NCI-H1436 (cell line): ENCODE measurements at regions not wholly inside any gene's neighbourhood (a gene's known extent, or its start where the extent isn't known, plus 50 kb on each side); places are given as distances from the start of the nearest gene placed in this dataset.

Experiments used
- DNase-seq: peaks from one replicate; lab custom pipeline; 2025; lab: John Stamatoyannopoulos, UW

DNA sequence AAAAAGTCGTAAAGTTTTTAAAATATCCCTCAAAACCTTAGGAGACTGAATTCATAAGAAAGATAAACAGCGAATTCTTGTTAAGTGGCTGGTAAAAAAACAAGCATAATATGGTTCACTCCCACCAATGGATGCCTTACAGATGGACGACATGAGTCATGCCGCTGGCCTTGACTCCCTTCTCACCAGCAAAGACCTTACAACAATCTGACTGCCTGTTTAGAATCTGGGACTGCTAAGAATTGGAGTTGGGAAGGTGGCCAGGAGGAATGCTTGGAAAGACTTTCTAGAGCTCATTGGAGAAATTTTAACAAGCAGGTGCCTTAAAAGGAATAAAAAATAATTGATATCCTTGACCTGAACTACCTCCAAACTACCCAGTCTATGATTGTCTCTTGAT, 206.9 kb upstream of the FMN2 start:
- DNase-seq = no peak

DNA sequence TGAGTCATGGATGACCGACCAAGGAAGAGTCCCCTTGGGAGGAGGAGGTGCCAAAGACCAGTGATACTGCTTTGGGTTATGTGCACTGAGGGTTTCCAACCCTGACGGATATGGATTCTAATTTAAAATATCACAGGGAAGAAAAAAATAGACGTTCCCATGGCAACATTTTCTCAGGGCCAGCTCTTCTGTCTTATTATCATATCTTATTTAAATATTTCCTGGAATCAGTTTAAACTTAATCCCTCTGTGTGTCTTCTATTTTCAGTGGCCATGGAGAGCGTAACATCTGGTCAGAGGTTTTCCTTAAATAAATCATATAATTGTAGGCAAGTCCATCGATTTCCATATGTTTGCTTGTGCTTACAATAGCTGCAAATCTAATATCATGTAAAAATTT, 205.4 kb upstream of the FMN2 start:
- no peak for DNase-seq

GRCh38 chr1:239888639-239889038, 203.0 kb upstream of the FMN2 start:
- no peak for DNase-seq

DNA sequence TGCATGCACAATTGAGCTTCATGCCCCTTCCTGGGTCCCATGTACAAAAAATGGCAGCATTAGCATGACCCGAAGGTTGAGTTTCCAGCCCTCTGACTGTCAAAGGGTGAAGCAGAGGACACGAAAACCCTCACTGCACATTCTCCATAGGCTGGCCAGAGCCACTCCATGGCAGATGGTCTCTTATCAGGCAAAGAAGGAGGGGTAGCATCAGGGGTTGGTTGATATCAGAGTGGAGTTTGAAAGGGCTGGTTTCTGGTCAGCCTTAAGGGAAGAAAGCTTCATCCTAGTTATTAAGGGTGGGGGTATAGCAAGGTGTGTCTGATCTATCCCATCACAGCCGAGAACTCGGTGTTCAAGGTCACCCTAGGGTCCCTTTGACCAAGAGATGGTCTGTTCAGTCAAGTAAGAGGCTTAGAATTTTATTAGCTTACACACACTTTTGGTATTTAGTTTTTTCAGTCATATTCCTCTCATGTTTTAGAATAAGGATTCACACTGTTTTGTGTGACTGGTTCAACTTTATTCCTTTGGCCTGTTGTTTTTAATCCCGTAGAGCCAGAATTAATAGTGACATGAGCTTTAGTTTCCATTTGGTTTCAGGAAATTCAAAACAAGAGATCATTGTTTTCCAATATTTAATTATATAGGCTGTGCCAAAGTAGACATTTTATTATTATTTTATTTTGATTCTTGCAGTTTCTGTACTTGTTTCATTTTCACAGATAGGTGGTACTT, 199.9 kb upstream of the FMN2 start:
- DNase-seq = no peak

GRCh38 chr1:239892602-239893001, 199.1 kb upstream of the FMN2 start:
- no peak for DNase-seq

DNA sequence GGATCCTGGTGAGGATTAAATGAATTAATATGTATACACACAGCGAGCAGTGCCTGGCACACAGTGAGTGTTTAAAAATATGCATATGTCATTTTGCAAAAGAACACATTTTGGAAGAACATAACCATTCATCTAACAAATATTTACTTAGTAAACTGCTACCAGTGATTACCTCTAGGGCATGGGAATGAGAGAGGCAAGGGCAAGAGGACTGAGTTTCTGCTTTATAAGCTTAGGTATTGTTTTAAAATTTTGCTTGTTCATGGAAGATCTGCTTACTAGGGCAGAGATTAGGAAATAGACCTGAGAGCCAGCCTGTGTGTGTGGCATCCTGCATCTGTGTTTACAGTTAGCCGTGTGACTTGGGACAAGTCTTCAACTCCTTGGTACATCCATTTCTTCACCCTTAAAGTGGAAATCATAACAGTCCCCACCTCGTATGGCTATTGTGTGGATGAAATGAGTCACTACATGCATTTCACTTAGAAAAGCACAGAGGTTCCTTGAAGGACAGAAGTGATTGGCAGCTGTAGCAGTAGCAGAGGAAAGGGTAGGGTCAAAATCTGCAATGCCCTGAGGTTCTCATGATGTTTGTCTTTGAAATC, 198.5 kb upstream of the FMN2 start:
- DNase-seq = no peak

DNA sequence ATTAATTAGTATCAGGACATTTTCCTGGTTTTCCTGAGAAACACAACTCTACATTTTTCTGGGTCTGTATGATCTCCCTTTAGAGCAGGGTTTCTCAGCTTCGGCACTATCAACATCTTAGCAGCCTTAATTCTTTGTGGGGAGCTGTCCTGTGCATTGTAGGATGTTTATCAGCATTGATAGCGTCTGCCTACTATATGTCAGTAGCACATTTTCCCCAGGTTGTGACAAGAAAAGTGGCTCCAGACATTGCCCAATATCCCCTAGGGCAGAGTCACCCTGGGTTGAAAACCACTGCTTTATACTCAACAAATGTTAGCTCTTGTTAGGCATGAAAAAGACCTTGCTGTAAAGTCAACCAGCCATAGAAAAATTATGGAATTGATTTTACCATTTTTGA, 195.1 kb upstream of the FMN2 start:
- no peak for DNase-seq

GRCh38 chr1:239896980-239897379, 194.7 kb upstream of the FMN2 start:
- DNase-seq = no peak

GRCh38 chr1:239897458-239897857, 194.2 kb upstream of the FMN2 start:
- no peak for DNase-seq

- DNase-seq = peak; percentile 84
These were observed 193.5 kb upstream of the FMN2 start for GRCh38 chr1:239898062-239898730.

GRCh38 chr1:239899747-239900146, 191.9 kb upstream of the FMN2 start:
- no peak for DNase-seq

DNA sequence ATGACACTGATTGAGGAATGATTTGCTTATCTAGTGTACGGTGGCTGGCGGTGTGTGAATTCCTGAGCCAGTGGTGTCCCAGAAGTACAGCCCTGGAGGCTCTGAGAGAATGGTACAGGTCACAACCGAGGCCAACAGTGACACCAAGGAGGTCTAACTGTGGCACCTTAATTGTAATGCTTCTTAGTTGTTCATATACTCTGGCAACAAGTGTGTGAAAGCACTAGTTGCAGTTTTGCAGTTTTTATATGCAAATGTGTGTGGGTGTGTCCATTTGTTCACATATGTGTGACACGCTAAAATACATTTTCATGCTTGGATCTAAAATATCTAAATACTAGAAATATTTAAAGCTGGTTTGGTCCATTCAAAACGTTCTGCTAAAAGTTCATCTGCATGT, 185.3 kb upstream of the FMN2 start:
- DNase-seq = no peak

GRCh38 chr1:239909898-239910297, 181.8 kb upstream of the FMN2 start:
- no peak for DNase-seq

DNA sequence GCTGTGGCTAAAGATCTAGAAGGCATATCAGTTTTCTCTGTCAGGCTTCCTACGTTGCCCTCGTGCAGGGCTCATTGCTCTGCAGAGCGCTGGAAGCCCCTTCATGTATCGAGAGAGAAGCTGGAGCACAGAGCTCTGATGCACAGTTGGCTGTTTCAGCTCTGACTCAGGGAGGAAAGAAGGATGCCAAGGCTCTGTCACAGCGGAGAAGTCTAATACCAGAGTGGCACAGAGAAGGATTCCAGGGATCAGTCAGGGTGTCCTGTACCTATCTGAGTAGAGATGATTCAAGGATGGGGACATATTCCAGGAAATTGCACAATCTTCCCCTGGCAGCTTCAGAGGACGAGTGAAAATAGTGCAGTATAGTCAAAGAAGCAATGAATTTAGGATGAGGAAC, 179.2 kb upstream of the FMN2 start:
- DNase-seq = no peak

GRCh38 chr1:239913141-239913585, 178.5 kb upstream of the FMN2 start:
- DNase-seq = no peak

DNA sequence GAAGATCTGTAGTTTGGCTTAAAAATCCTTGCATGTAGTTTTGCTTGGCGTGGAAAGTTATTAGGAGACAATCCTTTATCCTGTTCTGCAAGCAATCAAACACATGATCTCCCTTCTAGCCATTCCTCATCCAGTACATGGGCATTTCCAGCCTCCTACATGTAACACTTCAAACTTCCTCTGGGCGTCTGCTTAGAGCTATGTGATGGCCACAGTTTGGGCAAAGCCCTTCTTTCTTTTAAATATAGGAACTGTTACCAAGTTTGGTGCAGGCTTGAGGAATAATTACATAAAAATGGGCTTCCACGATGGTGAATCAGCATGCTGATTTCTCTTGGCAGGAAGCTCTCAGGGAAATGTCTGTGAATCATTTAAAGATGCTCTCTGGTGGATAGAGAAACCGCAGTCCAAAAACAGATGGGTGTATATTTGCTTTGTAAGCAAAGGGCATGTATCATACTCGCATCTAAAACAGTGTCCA, 176.9 kb upstream of the FMN2 start:
- DNase-seq = no peak

GRCh38 chr1:239918634-239919033, 173.0 kb upstream of the FMN2 start:
- DNase-seq = no peak

DNA sequence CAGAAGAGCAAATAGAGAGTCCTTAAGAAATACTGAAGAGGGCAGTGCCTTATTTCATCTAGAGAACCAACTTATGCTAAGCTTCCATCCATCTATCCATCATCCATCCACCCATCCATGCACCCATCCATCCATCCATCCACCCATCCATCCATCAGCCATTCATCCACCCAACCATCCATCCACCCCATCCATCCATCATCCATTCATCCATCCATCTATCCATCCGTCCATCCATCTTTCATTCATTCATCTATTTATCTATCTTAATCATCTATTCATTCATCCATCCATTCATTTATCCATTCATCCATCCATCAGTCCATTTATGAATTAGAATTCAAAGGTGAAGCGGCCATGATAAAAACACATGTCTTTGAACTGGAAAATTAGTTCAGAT, 171.5 kb upstream of the FMN2 start:
- no peak for DNase-seq

DNA sequence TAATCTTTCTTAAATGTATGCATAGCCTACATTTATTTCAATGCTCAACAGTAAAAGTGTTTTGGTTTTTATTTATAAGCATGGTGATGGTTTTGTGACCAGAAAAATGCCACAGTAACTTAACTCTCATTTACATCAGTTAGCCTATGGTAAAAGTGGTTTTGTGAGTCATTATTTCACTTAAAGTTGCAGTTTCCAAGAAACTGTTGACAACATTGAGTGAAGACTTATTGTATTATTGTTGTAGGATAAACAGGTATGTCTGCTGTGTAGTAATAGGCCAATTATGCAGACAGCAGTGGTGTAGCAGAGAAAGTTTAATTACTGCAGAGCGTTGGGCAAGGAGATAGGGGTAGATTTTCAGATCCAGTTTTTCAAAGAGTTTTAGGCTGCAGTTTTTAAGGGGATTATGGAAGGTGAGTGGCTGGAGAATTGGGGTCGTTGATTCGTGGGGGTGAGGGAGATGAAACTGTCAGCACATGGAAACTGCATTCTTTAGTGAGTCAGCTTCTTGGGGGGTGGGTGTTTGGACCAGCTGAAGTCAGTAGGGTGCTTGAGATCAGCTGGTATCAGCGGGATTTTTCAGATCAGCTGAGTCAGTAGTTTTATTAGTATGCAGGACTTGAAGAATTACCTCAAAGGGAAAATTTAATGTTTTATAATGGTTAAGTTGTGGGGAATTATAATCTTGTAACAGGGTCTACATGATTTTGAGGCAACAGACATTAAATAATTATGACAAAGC, 168.7 kb upstream of the FMN2 start:
- DNase-seq = no peak

DNA sequence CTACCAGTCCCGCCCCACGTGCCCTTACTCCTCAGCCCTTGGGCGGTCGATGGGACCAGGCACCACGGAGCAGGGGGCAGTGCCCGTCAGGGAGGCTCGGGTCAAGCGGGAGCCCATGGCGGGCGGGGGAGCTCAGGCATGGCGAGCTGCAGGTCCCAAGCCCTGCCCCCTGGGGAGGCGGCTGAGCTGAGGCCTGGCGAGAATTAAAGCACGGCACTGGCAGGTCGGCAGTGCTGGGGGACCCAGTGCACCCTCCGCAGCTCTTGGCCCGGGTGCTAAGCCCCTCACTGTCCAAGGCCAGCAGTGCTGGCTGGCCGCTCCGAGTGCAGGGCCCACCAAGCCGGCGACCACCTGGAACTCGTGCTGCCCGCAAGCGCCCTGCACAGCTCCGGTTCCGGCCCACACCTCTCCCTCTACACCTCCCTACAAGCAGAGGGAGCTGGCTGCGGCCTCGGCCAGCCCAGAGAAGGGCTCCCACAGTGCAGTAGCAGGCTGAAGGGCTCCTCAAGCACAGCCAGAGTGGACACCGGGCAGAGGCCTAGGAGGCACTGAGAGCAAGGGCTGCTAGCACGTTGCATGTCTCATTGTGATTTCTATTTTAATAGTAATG, 166.8 kb upstream of the FMN2 start:
- DNase-seq = no peak

- no peak for DNase-seq
These were observed 165.5 kb upstream of the FMN2 start for GRCh38 chr1:239926184-239926583.

- DNase-seq = no peak
These were observed 162.4 kb upstream of the FMN2 start for GRCh38 chr1:239929317-239929716.
